IMR-90 (cell line): ENCODE measurements at regions not wholly inside any gene's neighbourhood (a gene's known extent, or its start where the extent isn't known, plus 50 kb on each side); places are given as distances from the start of the nearest gene placed in this dataset.

Experiments used
- BHLHE40 ChIP-seq: fragments of 150-350 bp; IDR thresholded peaks from 2 replicates; pipeline ENCODE4 v1.6.1; 2016; ENCODE audit warnings: mild to moderate bottlenecking, low read depth, low read length
- RAD21 ChIP-seq: IDR thresholded peaks from 2 replicates; pipeline ENCODE4 v1.6.1; 2012; ENCODE audit warnings: low read length, improper control_type of control experiment
- RFX5 ChIP-seq: IDR thresholded peaks from 2 replicates; pipeline ENCODE4 v1.8.0; 2012; ENCODE audit warnings: low read depth, mild to moderate bottlenecking, low read length, moderate library complexity
- TF ChIP-seq, protein P1 (sequence below): conservative IDR thresholded peaks from 2 replicates; pipeline ENCODE4 v1.5.1; 2012; ENCODE audit warnings: mild to moderate bottlenecking, low read depth, low read length, improper control_type of control experiment

GRCh38 chr3:878746-879145 lies 214.1 kb upstream of the CNTN6 start:
- TF ChIP-seq, protein P1, sequence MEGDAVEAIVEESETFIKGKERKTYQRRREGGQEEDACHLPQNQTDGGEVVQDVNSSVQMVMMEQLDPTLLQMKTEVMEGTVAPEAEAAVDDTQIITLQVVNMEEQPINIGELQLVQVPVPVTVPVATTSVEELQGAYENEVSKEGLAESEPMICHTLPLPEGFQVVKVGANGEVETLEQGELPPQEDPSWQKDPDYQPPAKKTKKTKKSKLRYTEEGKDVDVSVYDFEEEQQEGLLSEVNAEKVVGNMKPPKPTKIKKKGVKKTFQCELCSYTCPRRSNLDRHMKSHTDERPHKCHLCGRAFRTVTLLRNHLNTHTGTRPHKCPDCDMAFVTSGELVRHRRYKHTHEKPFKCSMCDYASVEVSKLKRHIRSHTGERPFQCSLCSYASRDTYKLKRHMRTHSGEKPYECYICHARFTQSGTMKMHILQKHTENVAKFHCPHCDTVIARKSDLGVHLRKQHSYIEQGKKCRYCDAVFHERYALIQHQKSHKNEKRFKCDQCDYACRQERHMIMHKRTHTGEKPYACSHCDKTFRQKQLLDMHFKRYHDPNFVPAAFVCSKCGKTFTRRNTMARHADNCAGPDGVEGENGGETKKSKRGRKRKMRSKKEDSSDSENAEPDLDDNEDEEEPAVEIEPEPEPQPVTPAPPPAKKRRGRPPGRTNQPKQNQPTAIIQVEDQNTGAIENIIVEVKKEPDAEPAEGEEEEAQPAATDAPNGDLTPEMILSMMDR = no peak
- no peak for TF ChIP-seq RAD21
- TF ChIP-seq BHLHE40 = no peak
- no peak for TF ChIP-seq RFX5
